Body of pancreas (tissue), 4 donors: ENCODE measurements at regions not wholly inside any gene's neighbourhood (a gene's known extent, or its start where the extent isn't known, plus 50 kb on each side); places are given as distances from the start of the nearest gene placed in this dataset.

Source experiments
- CTCF ChIP-seq, 7 experiments: fragments of 450-650 bp in 4 of 7; fragments of 200-600 bp in 3 of 7; sonication (generic) in 3 of 7; IDR thresholded peaks; one replicate each; pipeline ENCODE4 v1.5.1; 2016 to 2019; ENCODE audit warnings: antibody characterized with exemption in 7 of 7
- POLR2A ChIP-seq, 3 donors: fragments of 450-650 bp; IDR thresholded peaks; one replicate each; pipeline ENCODE4 v1.6.1; 2016; ENCODE audit warnings: antibody characterized with exemption in 3 of 3, mild to moderate bottlenecking in 2 of 3

GRCh38 chr9:75797085-75797580 lies 93.3 kb upstream of the PCSK5 start:
- TF ChIP-seq POLR2A (IDR thresholded peaks at IDR 0.05) (no peak), CTCF (IDR thresholded peaks at IDR 0.05) (no peak)
